Thoracic aorta (tissue), 2 donors: ENCODE measurements at regions not wholly inside any gene's neighbourhood (a gene's known extent, or its start where the extent isn't known, plus 50 kb on each side); places are given as distances from the start of the nearest gene placed in this dataset.

ENCODE experiments used
- ATAC-seq: fragments of 150-250 bp; one replicate; pipeline ENCODE4 v1.8.0; 2017; ENCODE audit warnings: low read depth; ENCODE audit not compliant: insufficient number of reproducible peaks, low FRiP score
- DNase-seq: peaks from one replicate; pipeline ENCODE4 v3.0.0-alpha.2; 2020; ENCODE audit warnings: low spot score
- H3K27ac ChIP-seq, 2 donors: fragments of 200-600 bp; sonication (generic); 1 replicate in 1 of 2; 2 replicates in 1 of 2; pipeline ENCODE4 v1.5.1; 2016; ENCODE audit warnings: mild to moderate bottlenecking in 2 of 2, moderate library complexity in 2 of 2
- H3K27me3 ChIP-seq: fragments of 200-600 bp; sonication (generic); replicated peaks from 2 replicates; pipeline ENCODE4 v1.6.0; 2016; ENCODE audit warnings: mild to moderate bottlenecking; ENCODE audit not compliant: insufficient read depth
- H3K36me3 ChIP-seq: fragments of 200-600 bp; sonication (generic); one replicate; pipeline ENCODE4 v1.5.1; 2016
- H3K4me1 ChIP-seq, 2 donors: fragments of 200-600 bp; sonication (generic); 1 replicate in 1 of 2; 2 replicates in 1 of 2; pipeline versions ENCODE4 v1.5.1 to v1.6.0; 2016; ENCODE audit warnings: low read depth in 2 of 2, mild to moderate bottlenecking in 1 of 2; ENCODE audit not compliant: control insufficient read depth in 1 of 2
- H3K4me3 ChIP-seq: fragments of 200-600 bp; sonication (generic); 2 replicates; pipeline ENCODE4 v1.5.1; 2016; ENCODE audit warnings: mild to moderate bottlenecking
- H3K9me3 ChIP-seq: fragments of 200-600 bp; sonication (generic); 2 replicates; pipeline ENCODE4 v1.5.1; 2016
- CTCF ChIP-seq: fragments of 200-600 bp; sonication (generic); IDR thresholded peaks from one replicate; pipeline ENCODE4 v1.5.1; 2019; ENCODE audit warnings: antibody characterized with exemption

- Histone ChIP-seq H3K9me3 (no peaks in the 10 kb centered on the region), H3K4me3 (no peak overlapping the region), H3K4me1 (no peaks in the 10 kb centered on the region), H3K27ac (no peak overlapping the region), H3K36me3 (no peaks in the 10 kb centered on the region), H3K27me3 (no peaks in the 10 kb centered on the region)
- ATAC-seq (no peak), DNase-seq (no peak)
- TF ChIP-seq CTCF, result no peak
Measured at GRCh38 chr6:165008971-165009370, 300.4 kb downstream of the C6orf118 start.

GRCh38 chr6:165002866-165003265 is 306.5 kb downstream of the C6orf118 start:
- H3K4me3 ChIP-seq, result no peak overlapping the region

GRCh38 chr6:165002358-165002757 is 307.0 kb downstream of the C6orf118 start:
- no peak for TF ChIP-seq CTCF
- DNase-seq (no peak), ATAC-seq (no peak)
- H3K9me3 ChIP-seq, result no peaks in the 10 kb centered on the region
- no peaks in the 10 kb centered on the region for H3K36me3 ChIP-seq
- H3K27me3 ChIP-seq, result no peaks in the 10 kb centered on the region
- H3K4me1 ChIP-seq, result no peaks in the 10 kb centered on the region
- H3K27ac ChIP-seq, result no peak overlapping the region
- H3K4me3 ChIP-seq, result no peak overlapping the region

More at GRCh38 chr6:165002866-165003265, 306.5 kb downstream of the C6orf118 start:
- H3K27me3 ChIP-seq, result no peaks in the 10 kb centered on the region
- H3K9me3 ChIP-seq, result no peaks in the 10 kb centered on the region
- DNase-seq (no peak), ATAC-seq (no peak)
- TF ChIP-seq CTCF, result no peak
- no peaks in the 10 kb centered on the region for H3K36me3 ChIP-seq
- no peak overlapping the region for H3K27ac ChIP-seq
- H3K4me1 ChIP-seq, result no peaks in the 10 kb centered on the region

GRCh38 chr6:165001502-165002157 is 307.8 kb downstream of the C6orf118 start:
- Histone ChIP-seq H3K27ac (no peak overlapping the region), H3K36me3 (no peaks in the 10 kb centered on the region), H3K9me3 (no peaks in the 10 kb centered on the region), H3K4me3 (no peak overlapping the region), H3K4me1 (no peaks in the 10 kb centered on the region), H3K27me3 (no peaks in the 10 kb centered on the region)
- no peak for ATAC-seq
- no peak for DNase-seq
- no peak for TF ChIP-seq CTCF

GRCh38 chr6:164998297-164998696 is 311.1 kb downstream of the C6orf118 start:
- ATAC-seq, result no peak
- Histone ChIP-seq H3K36me3 (no peaks in the 10 kb centered on the region), H3K9me3 (no peaks in the 10 kb centered on the region), H3K4me1 (no peaks in the 10 kb centered on the region), H3K27ac (no peak overlapping the region), H3K27me3 (no peaks in the 10 kb centered on the region), H3K4me3 (no peak overlapping the region)
- no peak for DNase-seq
- no peak for TF ChIP-seq CTCF
